ENCODE measurements at regions not wholly inside any gene's neighbourhood (a gene's known extent, or its start where the extent isn't known, plus 50 kb on each side); places are given as distances from the start of the nearest gene placed in this dataset.
"Not testable (repeated sequence)": the region's sequence is repeated elsewhere in the genome, so short reads cannot be mapped to it uniquely, and the experiment has no call there.

- DNase-seq (ENCODE audit: low read depth in 2 of 2): no peak
Observed at GRCh38 chr4:11860996-11861395, 432.3 kb upstream of the HS3ST1 start.

- DNase-seq (ENCODE audit: low read depth in 2 of 2): no peak
Observed at GRCh38 chr4:11857881-11858280, 429.2 kb upstream of the HS3ST1 start.

GRCh38 chr4:11847167-11847566 is 418.5 kb upstream of the HS3ST1 start:
- no peak for DNase-seq (ENCODE audit: low read depth in 2 of 2)

GRCh38 chr4:11843927-11844326 is 415.2 kb upstream of the HS3ST1 start:
- no peak for DNase-seq (ENCODE audit: low read depth in 2 of 2)

GRCh38 chr4:11843340-11843739 is 414.6 kb upstream of the HS3ST1 start:
- DNase-seq (ENCODE audit: low read depth in 2 of 2): no peak

- no peak for DNase-seq (ENCODE audit: low read depth in 2 of 2)
Observed at GRCh38 chr4:11842620-11843263, 414.0 kb upstream of the HS3ST1 start.

- DNase-seq (ENCODE audit: low read depth in 2 of 2): no peak
Observed at GRCh38 chr4:11839889-11840288, 411.2 kb upstream of the HS3ST1 start.

GRCh38 chr4:11831739-11832138 is 403.0 kb upstream of the HS3ST1 start:
- no peak for DNase-seq (ENCODE audit: low read depth in 2 of 2)

- no peak for DNase-seq (ENCODE audit: low read depth in 2 of 2)
Observed at GRCh38 chr4:11824566-11824965, 395.9 kb upstream of the HS3ST1 start.

GRCh38 chr4:11821772-11822430 is 393.2 kb upstream of the HS3ST1 start:
- DNase-seq (ENCODE audit: low read depth in 2 of 2): no peak

- DNase-seq (ENCODE audit: low read depth in 2 of 2): no peak
Observed at GRCh38 chr4:11817088-11817487, 388.4 kb upstream of the HS3ST1 start.

GRCh38 chr4:11814758-11815157 is 386.1 kb upstream of the HS3ST1 start:
- no peak for DNase-seq (ENCODE audit: low read depth in 2 of 2)

- no peak for DNase-seq (ENCODE audit: low read depth in 2 of 2)
Observed at GRCh38 chr4:11813951-11814446, 385.3 kb upstream of the HS3ST1 start.

GRCh38 chr4:11811521-11811920 is 382.8 kb upstream of the HS3ST1 start:
- not testable (repeated sequence) for DNase-seq (ENCODE audit: low read depth in 2 of 2)

- no peak for DNase-seq (ENCODE audit: low read depth in 2 of 2)
Observed at GRCh38 chr4:11805842-11806241, 377.1 kb upstream of the HS3ST1 start.

- DNase-seq (ENCODE audit: low read depth in 2 of 2): no peak
Observed at GRCh38 chr4:11801466-11802446, 373.1 kb upstream of the HS3ST1 start.

- no peak for DNase-seq (ENCODE audit: low read depth in 2 of 2)
Observed at GRCh38 chr4:11799196-11799595, 370.5 kb upstream of the HS3ST1 start.

GRCh38 chr4:11791797-11792196 is 363.1 kb upstream of the HS3ST1 start:
- DNase-seq (ENCODE audit: low read depth in 2 of 2): no peak

- DNase-seq (ENCODE audit: low read depth in 2 of 2): no peak
Observed at GRCh38 chr4:11790230-11790629, 361.5 kb upstream of the HS3ST1 start.

GRCh38 chr4:11783588-11783987 is 354.9 kb upstream of the HS3ST1 start:
- DNase-seq (ENCODE audit: low read depth in 2 of 2): no peak

- no peak for DNase-seq (ENCODE audit: low read depth in 2 of 2)
Observed at GRCh38 chr4:11782859-11783258, 354.2 kb upstream of the HS3ST1 start.

- DNase-seq (ENCODE audit: low read depth in 2 of 2): no peak
Observed at GRCh38 chr4:11777447-11777846, 348.8 kb upstream of the HS3ST1 start.
